ENCODE measurements at regions not wholly inside any gene's neighbourhood (a gene's known extent, or its start where the extent isn't known, plus 50 kb on each side); places are given as distances from the start of the nearest gene placed in this dataset.

- no peak for DNase-seq (ENCODE audit: low read depth, low spot score)
Observed at GRCh38 chr14:61847861-61848260, 85.6 kb downstream of the SNAPC1 start.

- no peak for DNase-seq (ENCODE audit: low read depth, low spot score)
Observed at GRCh38 chr14:61854898-61855297, 92.7 kb downstream of the SNAPC1 start.

- DNase-seq (ENCODE audit: low read depth, low spot score), result no peak
Observed at GRCh38 chr14:61860294-61860918, 98.2 kb downstream of the SNAPC1 start.

GRCh38 chr14:61861320-61861865, 99.2 kb downstream of the SNAPC1 start:
- no peak for DNase-seq (ENCODE audit: low read depth, low spot score)

GRCh38 chr14:61864329-61864898, 102.2 kb downstream of the SNAPC1 start:
- DNase-seq (ENCODE audit: low read depth, low spot score), result no peak

- no peak for DNase-seq (ENCODE audit: low read depth, low spot score)
Observed at GRCh38 chr14:61866932-61867920, 105.0 kb downstream of the SNAPC1 start.

GRCh38 chr14:61868846-61869245, 106.6 kb downstream of the SNAPC1 start:
- DNase-seq (ENCODE audit: low read depth, low spot score), result no peak

GRCh38 chr14:61870163-61870562, 107.9 kb downstream of the SNAPC1 start:
- no peak for DNase-seq (ENCODE audit: low read depth, low spot score)

GRCh38 chr14:61872452-61872851, 110.2 kb downstream of the SNAPC1 start:
- DNase-seq (ENCODE audit: low read depth, low spot score), result no peak

- DNase-seq (ENCODE audit: low read depth, low spot score), result no peak
Observed at GRCh38 chr14:61875483-61875882, 113.3 kb downstream of the SNAPC1 start.

- DNase-seq (ENCODE audit: low read depth, low spot score), result no peak
Observed at GRCh38 chr14:61876362-61877034, 114.3 kb downstream of the SNAPC1 start.

GRCh38 chr14:61877035-61877390, 114.8 kb downstream of the SNAPC1 start:
- DNase-seq (ENCODE audit: low read depth, low spot score), result no peak

- no peak for DNase-seq (ENCODE audit: low read depth, low spot score)
Observed at GRCh38 chr14:61877768-61878167, 115.5 kb downstream of the SNAPC1 start.

- no peak for DNase-seq (ENCODE audit: low read depth, low spot score)
Observed at GRCh38 chr14:61878931-61879330, 116.7 kb downstream of the SNAPC1 start.

- no peak for DNase-seq (ENCODE audit: low read depth, low spot score)
Observed at GRCh38 chr14:61881046-61881445, 118.8 kb downstream of the SNAPC1 start.

GRCh38 chr14:61884711-61885110, 122.5 kb downstream of the SNAPC1 start:
- DNase-seq (ENCODE audit: low read depth, low spot score), result no peak

- no peak for DNase-seq (ENCODE audit: low read depth, low spot score)
Observed at GRCh38 chr14:61885203-61885961, 123.2 kb downstream of the SNAPC1 start.

- DNase-seq (ENCODE audit: low read depth, low spot score), result no peak
Observed at GRCh38 chr14:61887628-61888027, 125.4 kb downstream of the SNAPC1 start.

- DNase-seq (ENCODE audit: low read depth, low spot score), result no peak
Observed at GRCh38 chr14:61889914-61890351, 127.7 kb downstream of the SNAPC1 start.

GRCh38 chr14:61891170-61891569, 128.9 kb downstream of the SNAPC1 start:
- no peak for DNase-seq (ENCODE audit: low read depth, low spot score)

GRCh38 chr14:61891810-61892209, 129.6 kb downstream of the SNAPC1 start:
- DNase-seq (ENCODE audit: low read depth, low spot score), result no peak

Data from brain pericyte (primary cell).